Endothelial cell of umbilical vein (primary cell): ENCODE measurements at regions not wholly inside any gene's neighbourhood (a gene's known extent, or its start where the extent isn't known, plus 50 kb on each side); places are given as distances from the start of the nearest gene placed in this dataset.

Source experiments
- BruUV-seq: library from RNA; stranded (reverse); fragments of 400-500 nt; replicated peaks from 2 replicates; lab custom pipeline; 2021; lab: Mats Ljungman, UMichigan
- CTCF ChIA-PET: fragments of 300-600, 350-600 bp; sonication (Branson Sonifier 250); formaldehyde crosslinking; loops from one replicate; lab custom pipeline; 2021; ENCODE audit warnings: antibody characterized with exemption, inconsistent platforms; lab: Charles Lee
- POLR2A ChIA-PET: fragments of 300-600, 350-600 bp; sonication (Branson Sonifier 250); formaldehyde crosslinking; loops from one replicate; lab custom pipeline; 2021; ENCODE audit warnings: antibody characterized with exemption, inconsistent platforms; lab: Charles Lee
- DNase-seq: peaks from one replicate; pipeline ENCODE4 v3.0.0-alpha.2; 2011; ENCODE audit warnings: low read depth, low spot score
- FAIRE-seq: peaks from 2 replicates; lab custom pipeline; 2011; peaks lifted over from hg19 to GRCh38; lab: Jason Lieb, UNC
- H2AFZ ChIP-seq: 2 replicates; pipeline ENCODE4 v1.6.0; 2012; ENCODE audit warnings: low read depth, low read length, control low read depth, inconsistent platforms
- H3K27ac ChIP-seq: 2 replicates; pipeline ENCODE4 v1.5.1; 2011; ENCODE audit warnings: low read depth, mild to moderate bottlenecking, control low read depth, low read length, moderate library complexity; ENCODE audit not compliant: insufficient read depth
- H3K27me3 ChIP-seq, 2 experiments: 2 replicates each; pipeline versions ENCODE4 v1.6.0 to v1.6.1; 2011; ENCODE audit warnings: low read length in 2 of 2, mixed read lengths in 1 of 2; ENCODE audit not compliant: control insufficient read depth in 2 of 2, insufficient read depth in 2 of 2
- H3K36me3 ChIP-seq, 2 experiments: 2 replicates in 1 of 2; 3 replicates in 1 of 2; pipeline ENCODE4 v1.5.1; 2011; ENCODE audit warnings: low read length in 2 of 2, mild to moderate bottlenecking in 1 of 2, moderate library complexity in 1 of 2; ENCODE audit not compliant: control insufficient read depth in 2 of 2, insufficient read depth in 2 of 2; ENCODE audit errors: extremely low read depth in 1 of 2
- H3K4me1 ChIP-seq: 3 replicates; pipeline ENCODE4 v1.5.1; 2011; ENCODE audit warnings: mild to moderate bottlenecking, low read length; ENCODE audit not compliant: control insufficient read depth, insufficient read depth; ENCODE audit errors: extremely low read depth
- H3K4me2 ChIP-seq: 2 replicates; pipeline ENCODE4 v1.6.1; 2011; ENCODE audit warnings: low read length, control low read depth, mixed read lengths; ENCODE audit not compliant: insufficient read depth
- H3K4me3 ChIP-seq, 3 experiments: fragments of 200-600 bp in 1 of 3; sonication (generic), shearing (Covaris generic) in 1 of 3; replicated peaks in 1 of 3; 2 replicates each; pipeline ENCODE4 v1.5.1; 2011 to 2016; ENCODE audit warnings: control low read depth in 3 of 3, low read length in 3 of 3, mild to moderate bottlenecking in 2 of 3, inconsistent platforms in 1 of 3, low read depth in 1 of 3, moderate library complexity in 1 of 3; ENCODE audit not compliant: insufficient read depth in 1 of 3
- H3K79me2 ChIP-seq: 2 replicates; pipeline ENCODE4 v1.6.0; 2012; ENCODE audit warnings: low read length, inconsistent platforms; ENCODE audit not compliant: control insufficient read depth, insufficient read depth
- H3K9ac ChIP-seq: replicated peaks from 2 replicates; pipeline ENCODE3; 2011; ENCODE audit warnings: low read length, control low read depth; ENCODE audit not compliant: insufficient read depth; ENCODE audit errors: extremely low read depth
- H3K9me1 ChIP-seq: replicated peaks from 3 replicates; pipeline ENCODE4 v1.6.0; 2011; ENCODE audit warnings: mild to moderate bottlenecking, low read length; ENCODE audit not compliant: control insufficient read depth, insufficient read depth; ENCODE audit errors: extremely low read depth
- H3K9me3 ChIP-seq: replicated peaks from 2 replicates; pipeline ENCODE4 v1.5.1; 2012; ENCODE audit warnings: low read length, inconsistent platforms; ENCODE audit not compliant: control insufficient read depth, insufficient read depth
- H4K20me1 ChIP-seq: replicated peaks from 2 replicates; pipeline ENCODE3; 2011; ENCODE audit warnings: mild to moderate bottlenecking, low read length; ENCODE audit not compliant: control insufficient read depth, insufficient read depth; ENCODE audit errors: extremely low read depth
- CTCF ChIP-seq, 2 donors: IDR thresholded peaks; 1 replicate in 1 of 2; 2 replicates in 1 of 2; pipeline ENCODE4 v1.5.1; 2011; ENCODE audit warnings: low read length in 2 of 2, mild to moderate bottlenecking in 2 of 2, moderate library complexity in 2 of 2, control low read depth in 1 of 2, inconsistent platforms in 1 of 2, low read depth in 1 of 2; ENCODE audit not compliant: insufficient read depth in 1 of 2; ENCODE audit errors: extremely low read depth in 1 of 2
- EZH2 ChIP-seq: IDR thresholded peaks from 2 replicates; pipeline ENCODE4 v1.6.1; 2012; ENCODE audit warnings: borderline replicate concordance, low read depth, mild to moderate bottlenecking, moderate library complexity, low read length, inconsistent platforms; ENCODE audit not compliant: severe bottlenecking
- FOS ChIP-seq: IDR thresholded peaks from 2 replicates; pipeline ENCODE4 v1.6.1; 2011; ENCODE audit warnings: mild to moderate bottlenecking, low read length, moderate library complexity, borderline replicate concordance; ENCODE audit not compliant: insufficient read depth
- GATA2 ChIP-seq: IDR thresholded peaks from 2 replicates; pipeline ENCODE4 v1.7.0; 2011; ENCODE audit warnings: low read depth, mild to moderate bottlenecking, moderate library complexity, mixed read lengths, low read length; ENCODE audit not compliant: insufficient read length, insufficient read depth
- JUN ChIP-seq: IDR thresholded peaks from 2 replicates; pipeline ENCODE4 v1.6.1; 2011; ENCODE audit warnings: borderline replicate concordance, low read depth; ENCODE audit not compliant: insufficient read length, insufficient read depth
- MAX ChIP-seq: IDR thresholded peaks from 2 replicates; pipeline ENCODE4 v1.6.1; 2011; ENCODE audit not compliant: insufficient read depth, insufficient read length
- MYC ChIP-seq: IDR thresholded peaks from one replicate; pipeline ENCODE4 v1.6.1; 2011; ENCODE audit warnings: mild to moderate bottlenecking, low read depth, low read length
- POLR2A ChIP-seq: IDR thresholded peaks from 2 replicates; pipeline ENCODE4 v1.6.1; 2012; ENCODE audit warnings: low read depth, mild to moderate bottlenecking, control low read depth, low read length
- POLR2AphosphoS5 ChIP-seq: IDR thresholded peaks from 2 replicates; pipeline ENCODE4 v1.6.1; 2012; ENCODE audit warnings: low read depth, mild to moderate bottlenecking, control low read depth, low read length, moderate library complexity; ENCODE audit not compliant: insufficient read depth
- dilution Hi-C: fragments of 300-500 bp; cut with MboI; formaldehyde crosslinking; loops from one replicate; pipeline ENCODE4 v1.15.0; 2019; ENCODE audit warnings: low sequenced_read_pairs; ENCODE audit not compliant: extremely low pct_ligation_motif_present
- intact Hi-C: fragments of 100-400 bp; cut with micrococcal nuclease; formaldehyde crosslinking; loops from one replicate; pipeline ENCODE4 v1.10.0; 2022

GRCh38 chr3:157767607-157768006 is 264.4 kb upstream of the VEPH1 start:
- dilution Hi-C loops = no loop called here
- H3K79me2 ChIP-seq = no peaks in the 10 kb centered on the region
- DNase-seq = no peak
- TF ChIP-seq MAX (no peak), CTCF (IDR thresholded peaks at IDR 0.05; ENCODE audit: extremely low read depth in 1 of 2, insufficient read depth in 1 of 2, low read depth in 1 of 2, low read length in 2 of 2) (no peak), GATA2 (no peak), POLR2AphosphoS5 (no peak), EZH2 (no peak)
- H3K4me3 ChIP-seq = no peak overlapping the region
- CTCF ChIA-PET = no interaction called here
- H3K9me3 ChIP-seq = no peaks in the 10 kb centered on the region
- intact Hi-C loops = no loop called here
- H3K9me1 ChIP-seq = no peaks in the 10 kb centered on the region
- H3K4me2 ChIP-seq = no peak overlapping the region
- no peak for FAIRE-seq
- H3K27me3 ChIP-seq = no peaks in the 10 kb centered on the region
- no peaks in the 10 kb centered on the region for H3K4me1 ChIP-seq
- H3K9ac ChIP-seq = no peak overlapping the region
- POLR2A ChIA-PET = no interaction called here
- BruUV-seq = no TSS peak
- no peak overlapping the region for H2AFZ ChIP-seq
- H3K27ac ChIP-seq = no peak overlapping the region
- no peaks in the 10 kb centered on the region for H4K20me1 ChIP-seq
- no peaks in the 10 kb centered on the region for H3K36me3 ChIP-seq

GRCh38 chr3:157763644-157764043 is 260.4 kb upstream of the VEPH1 start:
- Histone ChIP-seq H2AFZ (no peak overlapping the region), H3K4me1 (no peaks in the 10 kb centered on the region), H3K4me2 (no peak overlapping the region), H3K9ac (no peak overlapping the region), H3K79me2 (no peaks in the 10 kb centered on the region), H4K20me1 (no peaks in the 10 kb centered on the region), H3K27ac (no peak overlapping the region), H3K9me1 (no peaks in the 10 kb centered on the region), H3K4me3 (no peak overlapping the region), H3K27me3 (no peaks in the 10 kb centered on the region), H3K9me3 (no peaks in the 10 kb centered on the region), H3K36me3 (no peaks in the 10 kb centered on the region)
- dilution Hi-C loops = no loop called here
- no peak for DNase-seq
- BruUV-seq = no TSS peak
- CTCF ChIA-PET = no interaction called here
- FAIRE-seq = no peak
- intact Hi-C loops = no loop called here
- no peak for TF ChIP-seq MAX
- TF ChIP-seq MYC = no peak
- TF ChIP-seq EZH2 = no peak
- no peak for TF ChIP-seq CTCF (IDR thresholded peaks at IDR 0.05; ENCODE audit: extremely low read depth in 1 of 2, insufficient read depth in 1 of 2, low read depth in 1 of 2, low read length in 2 of 2)
- TF ChIP-seq POLR2AphosphoS5 = no peak
- TF ChIP-seq GATA2 = no peak
- no peak for TF ChIP-seq FOS
- no peak for TF ChIP-seq POLR2A
- TF ChIP-seq JUN = no peak
- POLR2A ChIA-PET = no interaction called here
